ENCODE measurements at regions not wholly inside any gene's neighbourhood (a gene's known extent, or its start where the extent isn't known, plus 50 kb on each side); places are given as distances from the start of the nearest gene placed in this dataset.
"Not testable (repeated sequence)": the region's sequence is repeated elsewhere in the genome, so short reads cannot be mapped to it uniquely, and the experiment has no call there.

GRCh38 chr5:37951946-37952721 is 112.3 kb upstream of the GDNF start:
- DNase-seq, result no peak

- DNase-seq, result no peak
Observed at GRCh38 chr5:37950436-37950835, 110.6 kb upstream of the GDNF start.

- DNase-seq, result no peak
Observed at GRCh38 chr5:37945446-37945845, 105.6 kb upstream of the GDNF start.

GRCh38 chr5:37943136-37943535 is 103.3 kb upstream of the GDNF start:
- DNase-seq, result not testable (repeated sequence)

- DNase-seq, result no peak
Observed at GRCh38 chr5:37940931-37941623, 101.2 kb upstream of the GDNF start.

- DNase-seq, result no peak
Observed at GRCh38 chr5:37938861-37939260, 99.0 kb upstream of the GDNF start.

- DNase-seq, result no peak
Observed at GRCh38 chr5:37938076-37938852, 98.4 kb upstream of the GDNF start.

GRCh38 chr5:37936091-37936490 is 96.2 kb upstream of the GDNF start:
- no peak for DNase-seq

- no peak for DNase-seq
Observed at GRCh38 chr5:37933576-37933975, 93.7 kb upstream of the GDNF start.

GRCh38 chr5:37932450-37932849 is 92.6 kb upstream of the GDNF start:
- no peak for DNase-seq

GRCh38 chr5:37931541-37931940 is 91.7 kb upstream of the GDNF start:
- no peak for DNase-seq

- DNase-seq, result no peak
Observed at GRCh38 chr5:37930350-37930749, 90.5 kb upstream of the GDNF start.

GRCh38 chr5:37929791-37930190 is 90.0 kb upstream of the GDNF start:
- DNase-seq, result no peak

GRCh38 chr5:37927753-37928152 is 87.9 kb upstream of the GDNF start:
- not testable (repeated sequence) for DNase-seq

- no peak for DNase-seq
Observed at GRCh38 chr5:37926732-37927131, 86.9 kb upstream of the GDNF start.

- no peak for DNase-seq
Observed at GRCh38 chr5:37921452-37921851, 81.6 kb upstream of the GDNF start.

- DNase-seq, result no peak
Observed at GRCh38 chr5:37918424-37918823, 78.6 kb upstream of the GDNF start.

GRCh38 chr5:37916525-37916924 is 76.7 kb upstream of the GDNF start:
- DNase-seq, result no peak

GRCh38 chr5:37915097-37915736 is 75.4 kb upstream of the GDNF start:
- no peak for DNase-seq

- DNase-seq, result not testable (repeated sequence)
Observed at GRCh38 chr5:37909610-37910266, 69.9 kb upstream of the GDNF start.

- DNase-seq, result no peak
Observed at GRCh38 chr5:37906416-37906815, 66.6 kb upstream of the GDNF start.

- no peak for DNase-seq
Observed at GRCh38 chr5:37905230-37905629, 65.4 kb upstream of the GDNF start.

GRCh38 chr5:37902323-37902722 is 62.5 kb upstream of the GDNF start:
- DNase-seq, result no peak

All from activated CD4-positive, alpha-beta T cell treated with anti-CD3 and anti-CD28 coated beads, Interleukin-2, amount 50 U/mL, for 16 hours (primary cell).